Breast epithelium (tissue), 4 donors: ENCODE measurements at regions not wholly inside any gene's neighbourhood (a gene's known extent, or its start where the extent isn't known, plus 50 kb on each side); places are given as distances from the start of the nearest gene placed in this dataset.

Source experiments
- DNase-seq, 2 donors: peaks; one replicate each; pipeline ENCODE4 v3.0.0-alpha.2; 2019; ENCODE audit warnings: low spot score in 2 of 2
- H3K27ac ChIP-seq, 2 donors: fragments of 200-600 bp; sonication (generic) in 1 of 2; one replicate each; pipeline ENCODE4 v1.5.1; 2016 to 2019; ENCODE audit warnings: mild to moderate bottlenecking in 1 of 2
- H3K27me3 ChIP-seq, 2 donors: fragments of 200-600 bp; sonication (generic) in 1 of 2; one replicate each; pipeline versions ENCODE4 v1.5.1 to v1.6.0; 2017 to 2019; ENCODE audit warnings: control low read depth in 1 of 2, mild to moderate bottlenecking in 1 of 2
- H3K36me3 ChIP-seq: fragments of 200-600 bp; one replicate; pipeline ENCODE4 v1.5.1; 2019
- H3K4me1 ChIP-seq, 2 donors: fragments of 200-600 bp; sonication (generic); one replicate each; pipeline ENCODE4 v1.5.1; 2016 to 2019; ENCODE audit warnings: control low read depth in 1 of 2
- H3K4me3 ChIP-seq, 3 donors: fragments of 200-600 bp; sonication (generic); 1 replicate in 2 of 3; 2 replicates in 1 of 3; pipeline ENCODE4 v1.5.1; 2016 to 2019; ENCODE audit warnings: mild to moderate bottlenecking in 3 of 3, moderate library complexity in 2 of 3
- H3K9me3 ChIP-seq, 2 donors: fragments of 200-600 bp; sonication (generic) in 1 of 2; one replicate each; pipeline ENCODE4 v1.5.1; 2016 to 2019; ENCODE audit warnings: control low read depth in 1 of 2
- CTCF ChIP-seq, 3 donors: fragments of 450-650 bp; IDR thresholded peaks; one replicate each; pipeline ENCODE4 v1.5.1; 2016 to 2017; ENCODE audit warnings: antibody characterized with exemption in 3 of 3, mild to moderate bottlenecking in 3 of 3, moderate library complexity in 3 of 3
- POLR2A ChIP-seq: fragments of 450-650 bp; IDR thresholded peaks from one replicate; pipeline ENCODE4 v1.6.1; 2016; ENCODE audit warnings: antibody characterized with exemption, mild to moderate bottlenecking, moderate library complexity
- POLR2AphosphoS5 ChIP-seq, 3 donors: sonication (generic); formaldehyde crosslinking; IDR thresholded peaks; one replicate each; pipeline ENCODE4 v1.6.1; 2017; ENCODE audit warnings: antibody characterized with exemption in 3 of 3
- intact Hi-C: fragments of 100-400 bp; cut with DNase I; formaldehyde crosslinking; loops from one replicate; pipeline ENCODE4 v1.15.1; 2023; ENCODE audit warnings: low total_unique reads

- Histone ChIP-seq H3K36me3 (no peaks in the 10 kb centered on the region), H3K9me3 (no peaks in the 10 kb centered on the region), H3K27me3 (no peaks in the 10 kb centered on the region), H3K4me3 (no peak overlapping the region), H3K4me1 (no peaks in the 10 kb centered on the region), H3K27ac (no peak overlapping the region)
- TF ChIP-seq POLR2AphosphoS5 (IDR thresholded peaks at IDR 0.05) = no peak
- TF ChIP-seq POLR2A = no peak
- TF ChIP-seq CTCF (IDR thresholded peaks at IDR 0.05) = no peak
- DNase-seq = no peak
- intact Hi-C loops = no loop called here
Measured at GRCh38 chr2:155696571-155696970, 636.0 kb downstream of the NR4A2 start.

GRCh38 chr2:155695505-155695904 is 637.0 kb downstream of the NR4A2 start:
- TF ChIP-seq POLR2A = no peak
- no peak for TF ChIP-seq POLR2AphosphoS5 (IDR thresholded peaks at IDR 0.05)
- TF ChIP-seq CTCF (IDR thresholded peaks at IDR 0.05) = no peak
- no peak for DNase-seq
- Histone ChIP-seq H3K4me3 (no peak overlapping the region), H3K27me3 (no peaks in the 10 kb centered on the region), H3K36me3 (no peaks in the 10 kb centered on the region), H3K27ac (no peak overlapping the region), H3K9me3 (no peaks in the 10 kb centered on the region), H3K4me1 (no peaks in the 10 kb centered on the region)
- intact Hi-C loops = no loop called here

GRCh38 chr2:155692856-155693255 is 639.7 kb downstream of the NR4A2 start:
- no peak overlapping the region for H3K4me3 ChIP-seq
- intact Hi-C loops = no loop called here
- no peaks in the 10 kb centered on the region for H3K27me3 ChIP-seq
- H3K27ac ChIP-seq = no peak overlapping the region
- no peak for TF ChIP-seq POLR2A
- no peak for TF ChIP-seq CTCF (IDR thresholded peaks at IDR 0.05)
- TF ChIP-seq POLR2AphosphoS5 (IDR thresholded peaks at IDR 0.05) = no peak
- no peaks in the 10 kb centered on the region for H3K9me3 ChIP-seq
- H3K4me1 ChIP-seq = no peaks in the 10 kb centered on the region
- DNase-seq = no peak
- H3K36me3 ChIP-seq = no peaks in the 10 kb centered on the region

- no peaks in the 10 kb centered on the region for H3K36me3 ChIP-seq
- no peaks in the 10 kb centered on the region for H3K27me3 ChIP-seq
- H3K27ac ChIP-seq = no peak overlapping the region
- H3K4me1 ChIP-seq = no peaks in the 10 kb centered on the region
- no peak for TF ChIP-seq POLR2AphosphoS5 (IDR thresholded peaks at IDR 0.05)
- no peak for TF ChIP-seq POLR2A
- TF ChIP-seq CTCF (IDR thresholded peaks at IDR 0.05) = no peak
- intact Hi-C loops = no loop called here
- no peaks in the 10 kb centered on the region for H3K9me3 ChIP-seq
- DNase-seq = no peak
- no peak overlapping the region for H3K4me3 ChIP-seq
Measured at GRCh38 chr2:155692106-155692505, 640.4 kb downstream of the NR4A2 start.

- no peak for DNase-seq
- Histone ChIP-seq H3K36me3 (no peaks in the 10 kb centered on the region), H3K4me3 (no peak overlapping the region), H3K27ac (no peak overlapping the region), H3K27me3 (no peaks in the 10 kb centered on the region), H3K9me3 (no peaks in the 10 kb centered on the region), H3K4me1 (no peaks in the 10 kb centered on the region)
- intact Hi-C loops = no loop called here
- TF ChIP-seq POLR2A (no peak), CTCF (IDR thresholded peaks at IDR 0.05) (no peak), POLR2AphosphoS5 (IDR thresholded peaks at IDR 0.05) (no peak)
Measured at GRCh38 chr2:155690785-155691184, 641.7 kb downstream of the NR4A2 start.
